ENCODE measurements at regions not wholly inside any gene's neighbourhood (a gene's known extent, or its start where the extent isn't known, plus 50 kb on each side); places are given as distances from the start of the nearest gene placed in this dataset.

DNA sequence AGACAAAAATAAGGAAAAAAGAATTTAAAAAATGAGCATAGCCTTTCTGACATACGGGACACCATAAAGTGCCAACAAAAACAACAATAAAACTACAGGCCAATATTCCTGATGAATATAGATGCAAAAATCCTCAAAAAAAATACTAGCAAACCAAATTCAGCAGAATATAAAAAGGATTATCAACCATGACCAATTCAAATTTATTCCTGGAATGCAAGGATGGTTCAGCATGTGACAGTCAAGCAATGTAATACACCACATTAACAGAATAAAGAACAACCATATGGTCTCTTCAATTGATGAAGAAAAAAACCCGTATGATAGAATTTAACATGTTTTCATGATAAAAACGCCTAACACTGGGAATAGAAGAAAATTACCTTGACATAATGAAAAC lies 341.7 kb downstream of the PYDC2 start:
- H3K9me3 ChIP-seq (ENCODE audit: low read depth, low read length): peaks cover 23% of the 10 kb centered on the region

DNA sequence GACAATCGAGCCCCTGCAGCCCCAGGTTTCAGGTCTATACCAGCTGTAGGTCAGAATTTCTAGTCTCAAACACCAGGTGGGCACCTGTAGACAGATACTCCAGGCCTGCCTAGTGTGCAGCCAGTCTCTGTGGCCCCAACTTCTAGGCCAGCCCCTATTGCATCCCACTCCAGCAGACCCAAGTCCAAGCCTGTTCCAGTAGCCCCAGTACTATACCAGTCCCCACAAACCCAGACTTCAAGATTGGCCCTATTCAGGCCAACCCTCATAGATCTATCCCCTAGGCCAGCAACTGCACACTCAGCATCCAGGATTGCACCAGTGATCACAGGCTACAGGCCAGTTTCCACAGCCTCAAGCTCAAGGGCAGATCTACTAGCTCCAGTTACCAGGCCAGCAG lies 344.0 kb downstream of the PYDC2 start:
- Histone ChIP-seq H3K9me3 (ENCODE audit: low read depth, low read length) (peaks cover 12% of the 10 kb centered on the region), H3K27me3 (ENCODE audit: insufficient read depth, low read length) (no peaks in the 10 kb centered on the region)

More for the DNA sequence above, 341.7 kb downstream of the PYDC2 start:
- Histone ChIP-seq H3K4me3 (ENCODE audit: low read length) (no peak overlapping the region), H3K4me1 (ENCODE audit: insufficient read depth, low read length) (no peaks in the 10 kb centered on the region), H3K27me3 (ENCODE audit: insufficient read depth, low read length) (no peaks in the 10 kb centered on the region)

DNA sequence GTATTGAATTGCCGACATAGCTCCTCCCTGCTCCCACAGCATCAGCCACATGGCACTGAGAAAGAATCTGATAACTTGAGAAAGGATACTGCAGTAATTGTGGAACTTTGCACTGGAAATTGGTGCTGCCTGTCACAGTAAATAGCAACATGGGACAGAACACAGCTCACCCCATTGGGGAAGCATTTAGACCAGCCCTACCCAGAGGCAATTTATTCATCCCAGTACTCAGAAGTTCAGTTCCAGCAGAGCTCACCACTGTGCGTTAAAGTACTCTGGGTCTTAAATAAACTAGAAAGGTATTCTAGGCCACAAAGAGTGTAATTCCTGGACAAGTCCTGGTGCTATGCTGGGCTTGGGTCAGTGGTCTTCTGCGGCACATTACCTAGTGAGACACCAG lies 347.1 kb downstream of the PYDC2 start:
- H3K9me3 ChIP-seq (ENCODE audit: low read depth, low read length): peaks cover 1% of the 10 kb centered on the region
- no peaks in the 10 kb centered on the region for H3K4me1 ChIP-seq (ENCODE audit: insufficient read depth, low read length)
- no peaks in the 10 kb centered on the region for H3K27me3 ChIP-seq (ENCODE audit: insufficient read depth, low read length)
- no peak overlapping the region for H3K4me3 ChIP-seq (ENCODE audit: low read length)

More for the DNA sequence above, 344.0 kb downstream of the PYDC2 start:
- no peak overlapping the region for H3K4me3 ChIP-seq (ENCODE audit: low read length)
- H3K4me1 ChIP-seq (ENCODE audit: insufficient read depth, low read length): no peaks in the 10 kb centered on the region

DNA sequence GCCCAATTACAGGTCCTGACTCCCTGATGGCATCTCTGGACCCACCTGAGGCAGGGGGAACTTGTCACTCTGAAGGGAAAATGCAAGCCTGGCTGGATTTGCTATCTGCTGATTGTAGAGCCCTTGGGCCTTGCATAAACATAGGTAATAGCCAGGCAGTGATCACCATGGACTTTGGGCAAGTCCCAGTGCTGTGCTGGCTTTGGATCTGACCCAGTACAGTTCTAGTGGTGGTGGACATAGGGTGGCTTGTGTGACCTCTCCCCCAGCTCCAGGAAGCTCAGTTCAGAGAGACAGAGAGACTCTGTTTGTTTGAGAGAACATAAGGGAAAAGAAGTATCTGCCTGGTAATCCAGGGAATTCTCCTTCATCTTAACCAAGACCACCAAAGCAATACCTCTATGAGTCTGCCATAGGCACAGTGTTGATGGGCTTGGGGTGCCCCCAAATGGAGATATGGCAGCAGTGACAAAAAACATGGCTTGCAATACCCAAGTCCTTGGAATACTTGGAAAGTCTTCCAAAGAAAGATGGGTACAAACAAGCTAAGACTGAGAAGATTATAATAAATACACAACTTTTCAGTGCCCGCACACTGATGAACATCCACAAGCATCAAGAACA lies 348.5 kb downstream of the PYDC2 start:
- Histone ChIP-seq H3K4me1 (ENCODE audit: insufficient read depth, low read length) (no peaks in the 10 kb centered on the region), H3K9me3 (ENCODE audit: low read depth, low read length) (peaks cover 8% of the 10 kb centered on the region), H3K27me3 (ENCODE audit: insufficient read depth, low read length) (no peaks in the 10 kb centered on the region), H3K4me3 (ENCODE audit: low read length) (no peak overlapping the region)

DNA sequence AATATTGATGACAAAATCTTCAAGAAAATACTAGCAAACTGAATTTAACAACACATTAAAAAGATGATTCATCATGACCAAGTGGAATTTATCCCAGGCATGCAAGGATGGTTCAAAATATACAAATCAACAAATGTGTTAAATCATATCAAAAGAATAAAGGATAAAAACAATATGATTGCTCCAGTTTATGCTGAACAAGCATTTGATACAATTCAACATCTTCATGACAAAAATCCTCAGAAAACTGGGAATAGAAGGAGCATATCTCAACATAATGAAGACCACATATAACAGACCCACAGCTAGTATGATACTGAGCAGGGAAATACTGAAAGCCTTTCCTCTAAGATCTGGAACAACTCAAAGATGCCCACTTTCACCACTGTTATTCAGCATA lies 352.3 kb downstream of the PYDC2 start:
- Histone ChIP-seq H3K4me1 (ENCODE audit: insufficient read depth, low read length) (no peaks in the 10 kb centered on the region), H3K27me3 (ENCODE audit: insufficient read depth, low read length) (no peaks in the 10 kb centered on the region), H3K9me3 (ENCODE audit: low read depth, low read length) (peaks cover 8% of the 10 kb centered on the region), H3K4me3 (ENCODE audit: low read length) (no peak overlapping the region)

DNA sequence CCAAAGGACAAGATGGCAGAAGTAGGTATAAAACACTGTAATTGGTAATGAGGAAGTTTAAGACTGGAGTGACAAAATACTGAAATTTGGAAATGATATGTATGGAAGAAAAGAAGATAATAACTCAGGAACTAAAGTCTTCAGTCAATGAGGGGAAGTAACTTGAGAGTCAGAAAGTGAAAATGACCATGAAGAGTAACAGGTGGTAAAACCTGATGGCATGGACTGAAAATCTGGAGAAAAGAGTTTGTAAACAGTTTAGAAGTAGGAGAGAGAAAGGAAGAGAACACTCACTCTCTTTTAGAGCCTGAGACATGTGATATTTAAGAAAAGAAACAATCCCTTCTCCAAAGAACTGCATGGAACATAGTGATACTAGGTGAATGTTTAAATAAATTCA lies 387.9 kb downstream of the PYDC2 start:
- no peak overlapping the region for H3K4me3 ChIP-seq (ENCODE audit: low read length)
- H3K9me3 ChIP-seq (ENCODE audit: low read depth, low read length): peaks cover 7% of the 10 kb centered on the region
- H3K4me1 ChIP-seq (ENCODE audit: insufficient read depth, low read length): no peaks in the 10 kb centered on the region
- H3K27me3 ChIP-seq (ENCODE audit: insufficient read depth, low read length): no peaks in the 10 kb centered on the region

DNA sequence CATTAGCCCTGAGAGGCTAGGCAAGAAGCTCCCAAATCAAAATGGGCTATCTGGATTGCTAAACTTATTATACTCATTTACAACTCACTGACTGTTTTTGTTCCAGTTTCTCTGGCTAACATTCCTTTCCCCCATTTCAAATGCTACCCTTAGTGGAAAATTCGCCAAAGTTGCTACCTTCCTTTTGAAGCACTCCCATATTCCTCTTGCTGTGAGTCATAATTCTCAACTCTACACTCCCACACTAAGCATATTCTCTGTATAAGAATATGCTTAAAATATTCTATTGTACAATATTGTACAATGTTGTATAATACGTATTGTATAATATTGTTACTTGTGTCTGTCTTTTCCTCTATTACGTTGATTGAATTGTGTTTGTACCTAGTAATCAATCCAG lies 398.6 kb downstream of the PYDC2 start:
- Histone ChIP-seq H3K4me3 (ENCODE audit: low read length) (no peak overlapping the region), H3K4me1 (ENCODE audit: insufficient read depth, low read length) (no peaks in the 10 kb centered on the region), H3K27me3 (ENCODE audit: insufficient read depth, low read length) (no peaks in the 10 kb centered on the region), H3K9me3 (ENCODE audit: low read depth, low read length) (no peaks in the 10 kb centered on the region)

DNA sequence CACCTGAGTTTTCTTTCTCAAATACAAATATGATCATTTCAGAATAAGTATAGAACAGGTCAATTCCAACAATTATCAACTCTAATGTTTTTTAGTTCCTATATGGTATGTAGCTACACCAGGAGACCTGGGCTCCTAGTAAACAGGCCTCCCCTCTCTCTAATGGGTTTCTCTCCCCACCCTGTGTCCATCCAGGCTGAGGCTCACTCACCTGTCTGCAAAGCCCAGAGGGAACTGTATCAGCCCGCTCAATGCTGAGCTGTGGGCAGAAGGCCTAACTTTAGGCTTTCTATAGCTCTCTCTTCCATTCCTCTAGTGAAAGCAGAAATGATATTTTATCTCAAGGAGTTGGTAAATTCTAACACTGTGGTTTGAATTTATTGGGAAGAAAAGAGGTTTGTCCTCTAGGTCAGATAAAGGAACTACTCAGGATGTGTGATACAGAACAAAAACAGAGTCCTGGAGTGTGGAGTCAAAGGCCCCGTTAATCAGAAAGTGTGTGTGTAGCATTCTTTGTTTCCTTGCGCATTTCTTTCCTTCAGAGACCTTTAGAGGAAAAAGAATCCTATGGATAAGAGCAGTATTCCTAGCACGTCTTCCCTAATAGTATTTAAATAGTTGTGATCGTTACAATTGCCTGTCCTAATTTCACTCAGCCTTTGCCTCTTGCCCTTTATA lies 408.9 kb downstream of the PYDC2 start:
- no peak overlapping the region for H3K4me3 ChIP-seq (ENCODE audit: low read length)
- no peaks in the 10 kb centered on the region for H3K27me3 ChIP-seq (ENCODE audit: insufficient read depth, low read length)
- no peaks in the 10 kb centered on the region for H3K9me3 ChIP-seq (ENCODE audit: low read depth, low read length)
- H3K4me1 ChIP-seq (ENCODE audit: insufficient read depth, low read length): no peaks in the 10 kb centered on the region

DNA sequence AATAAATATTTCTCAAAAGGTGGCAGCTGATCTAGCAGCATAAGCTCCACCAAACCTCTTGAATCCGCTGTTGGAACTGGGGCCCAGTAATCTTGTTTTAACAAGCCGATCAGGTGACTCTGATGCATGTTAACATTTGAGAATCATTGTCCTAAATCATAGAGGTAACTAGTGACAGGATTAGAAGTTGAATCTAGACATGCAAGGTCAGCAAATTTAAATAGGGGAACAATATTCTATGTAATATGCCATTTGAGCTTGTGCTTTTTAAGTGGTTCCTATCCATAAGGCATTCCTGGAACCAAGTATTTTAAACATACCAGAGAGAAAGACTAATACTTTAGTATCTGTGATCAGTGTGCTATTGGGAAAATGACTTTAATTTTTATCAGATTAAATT lies 412.8 kb downstream of the PYDC2 start:
- no peaks in the 10 kb centered on the region for H3K9me3 ChIP-seq (ENCODE audit: low read depth, low read length)
- no peak overlapping the region for H3K4me3 ChIP-seq (ENCODE audit: low read length)
- no peaks in the 10 kb centered on the region for H3K27me3 ChIP-seq (ENCODE audit: insufficient read depth, low read length)
- H3K4me1 ChIP-seq (ENCODE audit: insufficient read depth, low read length): no peaks in the 10 kb centered on the region

DNA sequence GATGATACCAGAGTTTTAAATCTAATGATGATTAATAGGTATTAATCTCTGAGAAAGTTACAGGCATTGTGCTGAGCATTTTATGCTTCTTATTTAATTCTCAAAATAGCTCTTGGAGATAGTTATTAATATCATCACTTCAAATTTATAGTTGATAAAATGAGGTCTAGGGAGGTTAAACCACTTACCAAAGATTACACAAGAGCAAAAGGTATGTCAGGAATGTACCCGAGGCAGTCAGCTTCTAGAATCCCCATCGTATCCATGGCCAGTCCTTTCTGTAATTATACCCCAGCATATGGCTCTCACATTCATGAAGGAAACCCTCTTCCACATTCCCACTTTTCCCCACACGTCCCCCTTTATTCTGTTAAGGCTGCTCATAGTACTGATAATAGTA lies 421.3 kb downstream of the PYDC2 start:
- Histone ChIP-seq H3K9me3 (ENCODE audit: low read depth, low read length) (no peaks in the 10 kb centered on the region), H3K27me3 (ENCODE audit: insufficient read depth, low read length) (no peaks in the 10 kb centered on the region), H3K4me3 (ENCODE audit: low read length) (no peak overlapping the region), H3K4me1 (ENCODE audit: insufficient read depth, low read length) (no peaks in the 10 kb centered on the region)

DNA sequence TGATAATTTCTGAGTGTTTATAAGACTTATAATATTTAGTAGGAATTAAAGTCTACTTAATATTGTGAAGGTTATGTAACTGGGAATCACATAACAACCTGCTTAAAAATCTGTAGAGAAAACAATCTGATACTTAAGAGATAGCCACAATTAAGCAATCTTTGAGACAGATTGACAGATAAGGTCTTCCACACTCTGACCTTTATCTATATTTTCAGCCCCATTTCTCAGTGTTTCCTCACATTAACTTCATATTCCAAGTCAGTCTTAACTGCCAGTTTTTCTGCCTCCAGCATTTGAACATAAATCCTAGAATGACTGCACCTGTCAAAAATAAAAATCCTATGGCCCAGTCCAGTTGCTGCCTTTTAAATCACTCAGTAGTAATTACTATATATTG lies 423.2 kb downstream of the PYDC2 start:
- Histone ChIP-seq H3K9me3 (ENCODE audit: low read depth, low read length) (no peaks in the 10 kb centered on the region), H3K27me3 (ENCODE audit: insufficient read depth, low read length) (no peaks in the 10 kb centered on the region), H3K4me3 (ENCODE audit: low read length) (no peak overlapping the region)

DNA sequence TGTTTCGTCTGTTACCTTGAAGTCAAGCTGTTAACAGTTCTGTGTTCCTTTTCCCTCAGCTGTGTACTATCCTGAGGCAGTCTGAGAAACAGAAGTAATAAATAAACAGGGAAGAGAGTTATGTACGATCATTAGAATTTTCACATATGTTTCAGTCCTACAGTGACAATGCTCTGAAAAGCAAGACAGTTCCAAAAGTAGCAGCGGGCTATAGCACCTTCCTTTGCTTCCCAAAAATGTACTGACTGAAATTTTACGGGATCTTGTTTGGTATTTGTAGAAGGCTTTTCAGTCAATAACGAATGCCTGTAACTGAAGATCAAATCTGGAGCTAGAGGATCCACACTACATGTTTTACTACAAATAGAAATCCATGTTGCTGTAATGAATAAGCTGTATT lies 428.1 kb downstream of the PYDC2 start:
- Histone ChIP-seq H3K4me3 (ENCODE audit: low read length) (no peak overlapping the region), H3K9me3 (ENCODE audit: low read depth, low read length) (no peaks in the 10 kb centered on the region), H3K27me3 (ENCODE audit: insufficient read depth, low read length) (no peaks in the 10 kb centered on the region), H3K4me1 (ENCODE audit: insufficient read depth, low read length) (no peaks in the 10 kb centered on the region)

More for the DNA sequence above, 423.2 kb downstream of the PYDC2 start:
- no peaks in the 10 kb centered on the region for H3K4me1 ChIP-seq (ENCODE audit: insufficient read depth, low read length)

DNA sequence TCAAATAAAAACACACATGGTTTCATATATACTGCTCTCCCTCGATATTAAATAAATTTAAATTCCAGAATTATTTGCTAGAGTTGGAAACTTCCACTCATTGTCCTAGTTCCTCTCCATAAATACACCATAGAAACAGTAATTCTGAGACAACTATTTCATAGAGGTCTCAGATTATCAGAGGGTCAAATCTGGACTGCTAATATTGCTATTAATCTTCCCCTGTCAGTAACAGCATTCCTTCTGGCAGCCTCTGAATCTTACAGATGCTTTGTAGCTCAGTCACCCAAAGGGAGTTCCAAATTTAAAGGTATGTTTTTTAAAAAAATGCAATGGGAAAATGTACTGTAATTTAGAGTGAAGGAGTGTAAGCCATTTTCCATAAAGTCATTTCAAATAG lies 428.8 kb downstream of the PYDC2 start:
- H3K9me3 ChIP-seq (ENCODE audit: low read depth, low read length): no peaks in the 10 kb centered on the region
- no peaks in the 10 kb centered on the region for H3K4me1 ChIP-seq (ENCODE audit: insufficient read depth, low read length)
- H3K4me3 ChIP-seq (ENCODE audit: low read length): no peak overlapping the region
- H3K27me3 ChIP-seq (ENCODE audit: insufficient read depth, low read length): no peaks in the 10 kb centered on the region

DNA sequence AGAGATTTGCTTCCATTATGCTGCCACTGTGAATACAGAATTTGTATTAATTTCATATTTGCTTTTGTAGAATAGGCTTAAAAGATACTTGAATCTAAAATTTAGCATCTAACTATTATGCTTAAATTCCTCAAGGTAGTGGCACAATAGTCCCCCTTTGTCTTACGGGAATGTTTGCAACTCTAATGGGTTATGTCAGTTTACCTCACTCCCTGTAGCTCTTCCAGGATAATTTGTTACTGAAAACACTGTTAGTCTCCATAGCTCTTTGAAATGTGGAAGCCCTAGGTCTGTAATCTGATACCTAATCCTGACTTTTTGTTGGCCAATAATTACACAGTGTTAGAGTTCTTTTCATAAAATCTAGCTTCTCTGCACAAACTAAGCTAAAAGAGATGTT lies 433.4 kb downstream of the PYDC2 start:
- no peak overlapping the region for H3K4me3 ChIP-seq (ENCODE audit: low read length)
- no peaks in the 10 kb centered on the region for H3K9me3 ChIP-seq (ENCODE audit: low read depth, low read length)
- H3K4me1 ChIP-seq (ENCODE audit: insufficient read depth, low read length): no peaks in the 10 kb centered on the region
- H3K27me3 ChIP-seq (ENCODE audit: insufficient read depth, low read length): no peaks in the 10 kb centered on the region

DNA sequence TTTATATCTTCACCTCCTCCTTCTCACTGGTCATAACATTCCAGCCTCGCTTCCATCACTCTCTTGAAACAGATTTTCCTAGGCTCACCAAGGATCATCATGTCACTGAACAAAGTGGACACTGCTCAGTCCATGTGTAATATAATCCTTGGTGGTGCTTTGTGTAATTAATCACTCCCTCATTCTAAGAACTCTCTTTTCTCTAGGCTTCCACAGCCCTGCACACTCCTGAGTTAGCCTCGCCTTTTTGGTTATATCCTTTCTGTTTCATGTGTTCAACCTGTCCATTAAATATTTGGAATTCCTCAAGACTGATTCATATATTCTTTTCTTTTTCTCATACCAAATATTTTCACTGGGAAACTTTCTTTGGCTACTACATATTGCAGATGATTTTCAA lies 440.8 kb downstream of the PYDC2 start:
- H3K4me1 ChIP-seq (ENCODE audit: insufficient read depth, low read length): no peaks in the 10 kb centered on the region
- no peak overlapping the region for H3K4me3 ChIP-seq (ENCODE audit: low read length)

DNA sequence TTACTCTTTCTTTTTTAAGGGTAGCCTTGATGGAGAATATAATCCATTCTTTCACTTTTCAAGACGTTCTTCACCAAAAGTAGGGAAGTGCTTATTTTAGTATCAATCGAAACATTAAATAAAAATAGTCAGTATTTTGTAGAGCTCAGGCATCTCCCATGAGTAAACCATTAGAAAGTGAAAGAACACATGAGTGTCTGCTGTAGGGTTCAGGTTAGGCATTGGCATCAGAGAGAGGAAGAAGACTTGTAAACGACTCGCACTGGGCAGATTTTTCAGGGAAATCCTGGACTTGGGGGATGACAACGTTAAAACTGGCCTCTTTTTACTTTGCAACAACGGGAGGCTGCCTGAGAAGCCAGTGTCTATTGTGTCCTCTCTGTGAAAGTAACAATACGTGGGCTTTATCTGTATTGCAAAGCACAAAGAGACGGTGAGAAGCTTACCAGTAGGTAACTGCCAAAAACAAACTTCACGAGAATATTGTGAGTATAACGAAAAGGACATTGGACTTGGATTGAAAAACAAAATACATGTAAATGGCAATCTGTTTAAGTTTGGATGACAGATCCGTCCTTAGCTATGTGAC lies 451.7 kb downstream of the PYDC2 start:
- Histone ChIP-seq H3K9me3 (ENCODE audit: low read depth, low read length) (no peaks in the 10 kb centered on the region), H3K27me3 (ENCODE audit: insufficient read depth, low read length) (no peaks in the 10 kb centered on the region), H3K4me3 (ENCODE audit: low read length) (no peak overlapping the region), H3K4me1 (ENCODE audit: insufficient read depth, low read length) (no peaks in the 10 kb centered on the region)

More for the DNA sequence above, 440.8 kb downstream of the PYDC2 start:
- H3K27me3 ChIP-seq (ENCODE audit: insufficient read depth, low read length): no peaks in the 10 kb centered on the region
- no peaks in the 10 kb centered on the region for H3K9me3 ChIP-seq (ENCODE audit: low read depth, low read length)
